NCI-H1694 (cell line): ENCODE measurements at regions not wholly inside any gene's neighbourhood (a gene's known extent, or its start where the extent isn't known, plus 50 kb on each side); places are given as distances from the start of the nearest gene placed in this dataset.

Experiments
- DNase-seq: peaks from one replicate; lab custom pipeline; 2025; lab: John Stamatoyannopoulos, UW

DNA sequence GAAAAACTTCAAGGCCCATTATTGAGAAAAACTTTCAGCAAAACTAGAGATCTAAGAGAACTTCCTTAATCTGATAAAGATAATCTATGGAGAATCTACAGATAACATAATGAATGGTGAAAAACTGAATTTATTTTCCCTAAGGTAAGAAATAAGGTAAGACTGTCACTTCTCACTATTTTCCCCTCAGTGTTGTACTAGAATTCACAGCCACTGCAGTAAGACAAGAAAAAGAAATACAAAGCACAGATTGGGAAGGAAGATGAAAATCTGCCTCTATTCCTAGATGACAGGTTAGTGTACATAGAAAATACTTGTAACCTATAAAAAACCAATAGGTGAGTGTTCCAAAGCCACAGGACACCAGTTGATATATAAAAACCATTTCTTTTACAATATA is 220.7 kb upstream of the SHH start:
- DNase-seq: no peak

DNA sequence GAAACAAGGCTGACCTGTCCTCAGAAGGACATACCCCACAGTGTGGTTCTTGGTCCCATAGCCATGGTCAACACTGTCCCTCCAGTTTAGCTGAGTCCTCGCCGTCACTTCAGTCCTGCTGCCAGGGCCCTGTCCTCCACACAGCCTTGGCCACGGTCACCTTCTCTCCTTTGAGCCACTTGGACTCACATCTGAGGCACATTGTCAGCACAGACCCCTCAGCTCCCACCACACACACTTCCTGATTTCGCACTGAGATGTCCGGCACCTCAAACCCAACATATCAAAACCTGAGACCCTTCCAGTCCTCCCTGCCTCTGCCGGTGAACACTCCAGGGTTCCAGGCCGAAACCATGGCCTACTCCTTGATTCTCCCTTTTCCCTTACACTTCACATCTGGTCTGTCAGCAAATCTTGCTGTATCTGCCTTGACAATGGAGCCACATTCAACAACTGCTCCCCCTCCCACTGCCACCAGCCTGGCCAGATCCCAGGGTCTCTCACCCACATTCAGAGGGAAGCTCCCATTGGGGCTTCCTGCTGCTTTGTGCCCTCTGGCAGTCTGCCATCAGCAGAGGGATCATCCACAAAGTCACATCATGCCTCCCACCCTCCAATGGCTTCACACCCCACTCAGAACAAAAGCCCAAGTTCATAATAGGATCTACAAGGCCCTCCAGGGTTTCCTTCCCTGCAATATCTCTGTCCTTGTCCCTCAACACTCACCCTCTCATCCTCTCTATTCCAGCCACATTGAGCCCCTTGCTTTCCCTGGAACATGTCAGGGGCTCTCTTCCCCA is 219.6 kb upstream of the SHH start:
- no peak for DNase-seq

DNA sequence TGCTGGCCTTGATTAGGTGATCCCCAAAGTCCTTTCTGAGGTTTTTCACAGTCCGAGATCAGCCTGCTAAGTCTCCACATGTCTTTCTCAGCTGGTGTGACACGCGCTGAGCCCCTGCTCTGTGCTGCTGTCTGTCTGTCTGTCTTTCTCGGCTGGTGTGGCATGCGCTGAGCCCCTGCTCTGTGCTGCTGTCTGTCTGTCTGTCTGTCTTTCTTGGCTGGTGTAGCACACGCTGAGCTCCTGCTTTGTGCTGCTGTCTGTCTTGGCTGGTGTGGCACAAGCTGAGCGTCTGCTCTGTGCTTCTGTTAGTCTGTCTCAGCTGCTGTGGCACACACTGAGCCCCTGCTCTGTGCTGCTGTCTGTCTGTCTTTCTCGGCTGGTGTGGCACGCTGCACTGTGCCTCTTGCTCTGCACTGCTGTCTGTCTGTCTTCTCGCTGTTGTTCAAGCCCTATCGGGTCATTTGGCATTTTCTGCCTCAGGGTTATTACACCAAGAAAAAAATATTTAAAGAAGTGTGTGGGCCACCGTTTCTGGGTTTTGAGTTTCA is 217.3 kb upstream of the SHH start:
- DNase-seq: no peak

DNA sequence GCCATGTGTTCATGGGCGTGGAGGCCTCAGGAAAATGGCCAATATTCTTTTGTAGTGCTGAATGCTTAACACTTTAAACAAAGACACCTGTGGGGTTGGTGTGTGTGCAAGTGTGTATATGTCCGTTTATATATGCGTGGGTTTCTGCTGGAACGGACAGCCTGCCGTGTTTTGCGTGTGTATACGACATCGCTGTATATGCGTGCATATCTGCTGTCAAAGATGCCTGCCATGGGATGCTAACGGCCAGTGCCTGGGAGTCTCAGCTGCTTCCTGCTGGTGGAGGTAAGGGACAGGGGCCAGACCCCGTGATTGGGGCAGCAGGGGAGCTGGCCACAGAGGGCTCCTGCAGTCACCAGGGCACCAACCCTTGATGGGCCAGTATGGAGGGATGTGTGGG is 216.3 kb upstream of the SHH start:
- no peak for DNase-seq

DNA sequence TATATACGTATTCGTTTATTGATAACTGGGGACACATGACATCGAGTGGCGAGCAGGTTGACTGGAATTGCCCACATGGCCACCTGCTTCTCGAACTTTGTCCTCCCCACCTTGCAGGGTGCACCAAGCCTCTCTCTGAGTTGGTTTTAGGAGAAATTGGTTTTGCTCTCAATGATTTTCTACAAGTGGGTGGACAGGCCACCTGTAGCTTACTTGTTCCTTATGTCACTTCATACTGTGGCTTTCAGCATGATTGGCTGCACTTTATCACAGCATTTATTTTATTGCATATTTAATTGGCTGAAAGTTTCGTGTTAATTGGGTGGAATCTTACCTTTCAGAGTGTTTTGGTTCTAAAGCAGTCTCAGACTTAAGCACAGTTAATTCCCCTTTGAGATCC is 215.6 kb upstream of the SHH start:
- no peak for DNase-seq

DNA sequence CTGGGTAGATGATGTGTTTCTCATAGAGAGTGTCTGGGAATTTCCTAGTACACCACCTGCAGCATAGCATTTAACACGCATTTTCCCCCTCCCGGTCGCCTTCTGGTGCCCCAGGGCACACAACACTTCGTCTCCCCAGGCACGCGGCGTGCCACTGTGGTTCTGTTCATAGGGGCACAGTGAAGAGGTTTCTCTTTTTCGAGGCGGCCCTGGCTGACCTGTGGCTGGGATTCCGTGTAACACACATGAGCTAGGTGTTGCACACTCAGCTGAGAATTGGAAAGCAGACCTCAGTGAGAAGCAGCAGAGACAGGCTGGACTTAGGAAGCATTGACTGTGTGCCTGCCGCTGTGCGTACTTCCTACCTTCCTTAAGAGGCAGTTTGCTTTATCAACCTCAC is 214.3 kb upstream of the SHH start:
- no peak for DNase-seq

DNA sequence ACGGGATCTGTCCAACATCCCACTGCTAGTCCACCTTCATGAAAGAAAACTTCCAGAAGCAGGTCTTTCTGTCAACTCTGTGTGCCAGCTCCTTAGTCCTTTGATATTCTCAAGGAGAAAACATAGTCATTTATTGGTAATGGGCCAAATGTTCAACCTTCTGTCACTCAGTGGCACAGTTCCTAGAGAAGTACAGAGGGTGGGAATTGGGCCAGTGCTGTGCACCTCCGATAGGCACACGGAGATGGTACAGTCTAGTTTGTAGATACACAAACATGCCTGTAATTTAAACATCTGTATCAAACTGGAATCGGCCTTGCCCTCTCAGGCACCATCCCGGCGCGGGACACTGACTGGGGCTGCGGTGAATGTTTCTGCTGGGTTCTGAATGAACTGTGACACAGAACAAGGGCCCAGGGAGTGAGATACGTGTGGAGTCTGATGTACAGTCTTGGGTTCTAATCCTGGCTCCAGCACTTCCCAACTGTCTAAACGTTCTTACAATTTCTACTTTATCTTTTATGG is 213.9 kb upstream of the SHH start:
- no peak for DNase-seq

DNA sequence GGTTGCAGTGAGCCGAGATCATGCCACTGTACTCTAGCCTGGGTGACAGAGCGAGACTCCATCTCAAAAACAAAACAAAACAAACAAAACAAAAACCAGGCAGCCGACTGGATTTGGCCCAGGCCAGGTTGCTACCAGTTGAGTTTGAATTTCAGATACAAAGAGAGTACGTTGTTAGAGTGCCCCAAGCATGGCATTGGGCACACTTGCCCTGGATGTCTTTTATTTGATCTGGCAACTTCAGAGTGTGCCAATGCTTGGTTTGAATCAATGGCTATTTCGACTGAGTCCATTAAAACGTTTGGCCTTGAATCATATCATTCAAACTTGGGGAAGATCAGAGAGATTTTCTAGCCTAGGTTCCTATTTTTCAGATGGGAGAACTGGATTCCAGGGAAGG is 213.4 kb upstream of the SHH start:
- DNase-seq: no peak

DNA sequence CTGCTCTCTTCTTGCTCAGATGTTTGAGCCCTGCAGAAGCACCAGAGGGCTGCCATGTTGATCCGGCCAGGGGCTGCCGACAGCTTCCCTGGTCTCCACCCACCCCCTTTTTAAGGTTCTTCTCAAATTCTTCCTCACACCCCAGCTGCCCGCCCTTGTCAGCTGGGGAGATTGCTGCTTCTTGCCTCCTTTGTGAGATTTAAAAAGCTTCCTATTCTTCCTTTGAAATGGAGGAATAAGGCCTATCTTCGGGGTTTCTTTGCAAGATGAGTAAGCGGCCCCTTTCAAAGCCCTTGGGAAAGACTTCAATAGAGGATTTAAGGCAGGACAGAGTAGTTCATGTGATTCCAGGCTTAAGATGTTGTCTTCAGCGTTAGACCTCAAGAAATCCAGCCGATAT is 211.9 kb upstream of the SHH start:
- DNase-seq: no peak

DNA sequence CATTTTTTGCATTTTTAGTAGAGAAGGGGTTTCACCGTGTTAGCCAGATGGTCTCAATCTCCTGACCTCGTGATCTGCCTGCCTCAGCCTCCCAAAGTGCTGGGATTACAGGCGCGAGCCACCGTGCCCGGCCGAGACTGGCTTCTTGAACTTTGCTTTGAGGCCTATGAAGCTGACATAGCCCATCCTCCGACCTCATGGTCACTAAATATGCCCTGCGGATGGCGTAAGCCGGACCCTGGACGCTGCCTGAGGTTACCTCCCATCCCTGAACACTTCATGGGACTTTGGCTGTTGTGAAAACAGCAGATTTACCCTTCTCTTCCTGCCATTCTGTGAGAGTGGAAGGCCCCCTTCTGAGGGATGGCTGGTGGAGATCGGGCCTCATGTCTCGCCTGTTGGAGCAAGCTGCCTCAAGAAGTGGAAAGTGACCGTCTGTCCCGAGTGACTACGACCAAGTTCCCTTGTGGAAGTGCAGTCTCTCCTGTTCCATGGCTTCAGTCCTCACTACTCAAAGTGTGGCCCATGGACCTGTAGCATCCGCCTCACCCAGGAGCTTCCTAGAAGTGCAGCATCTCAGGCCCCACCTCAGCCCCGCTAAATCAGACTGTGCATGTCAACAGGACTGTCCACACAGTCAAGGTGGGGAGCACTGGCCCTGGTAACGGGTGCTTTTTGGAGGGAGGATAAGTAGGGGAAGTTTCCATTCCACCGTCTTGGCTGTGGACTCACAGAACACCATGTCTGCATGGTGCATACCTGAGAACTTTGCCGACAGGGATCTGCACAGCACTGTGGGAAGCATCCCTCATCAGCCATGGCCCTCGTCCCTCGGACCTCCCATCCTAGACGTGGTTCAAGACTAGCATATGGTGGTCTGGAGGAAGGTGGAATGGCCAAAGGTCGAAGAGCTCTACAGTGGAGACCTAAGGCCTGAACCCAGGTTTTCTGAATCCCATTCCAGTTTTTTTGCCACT is 210.5 kb upstream of the SHH start:
- DNase-seq: no peak

DNA sequence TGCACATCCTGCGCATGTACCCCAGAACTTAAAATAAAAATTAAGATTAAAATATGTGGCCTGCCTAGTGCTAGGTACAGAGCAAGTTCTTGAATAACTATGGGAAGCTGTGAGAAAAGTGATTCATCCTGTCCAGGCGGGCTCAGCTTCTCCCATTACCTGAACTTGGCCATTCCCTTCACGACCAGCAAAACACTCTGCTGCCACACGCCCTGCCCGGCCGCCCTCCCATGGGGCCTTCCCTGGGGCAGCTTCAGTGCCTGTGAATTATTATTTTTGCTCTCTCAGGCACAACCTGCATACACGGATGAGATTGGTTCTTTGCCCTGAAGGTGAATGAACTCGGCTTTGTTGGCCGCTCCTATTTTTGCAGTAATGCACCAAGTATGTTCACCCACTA is 209.2 kb upstream of the SHH start:
- no peak for DNase-seq

DNA sequence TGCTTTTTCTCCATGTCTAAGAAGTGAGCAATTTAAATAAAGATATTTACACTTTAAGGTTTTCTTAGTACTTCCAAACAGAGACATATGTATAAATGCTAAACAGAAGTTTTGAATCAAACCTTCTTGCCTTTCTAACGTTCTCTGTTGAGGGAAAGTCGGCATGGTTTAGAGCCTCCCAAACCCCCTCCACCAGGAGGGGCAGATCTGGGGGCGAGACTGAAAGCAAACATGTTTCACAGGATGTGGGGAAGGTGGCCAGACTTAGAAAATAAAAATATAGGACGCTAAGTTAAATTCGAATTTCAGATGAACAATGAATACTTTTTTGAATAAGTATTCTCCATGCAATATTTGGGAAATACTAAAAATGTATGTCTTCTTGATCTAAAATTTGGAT is 208.3 kb upstream of the SHH start:
- no peak for DNase-seq

DNA sequence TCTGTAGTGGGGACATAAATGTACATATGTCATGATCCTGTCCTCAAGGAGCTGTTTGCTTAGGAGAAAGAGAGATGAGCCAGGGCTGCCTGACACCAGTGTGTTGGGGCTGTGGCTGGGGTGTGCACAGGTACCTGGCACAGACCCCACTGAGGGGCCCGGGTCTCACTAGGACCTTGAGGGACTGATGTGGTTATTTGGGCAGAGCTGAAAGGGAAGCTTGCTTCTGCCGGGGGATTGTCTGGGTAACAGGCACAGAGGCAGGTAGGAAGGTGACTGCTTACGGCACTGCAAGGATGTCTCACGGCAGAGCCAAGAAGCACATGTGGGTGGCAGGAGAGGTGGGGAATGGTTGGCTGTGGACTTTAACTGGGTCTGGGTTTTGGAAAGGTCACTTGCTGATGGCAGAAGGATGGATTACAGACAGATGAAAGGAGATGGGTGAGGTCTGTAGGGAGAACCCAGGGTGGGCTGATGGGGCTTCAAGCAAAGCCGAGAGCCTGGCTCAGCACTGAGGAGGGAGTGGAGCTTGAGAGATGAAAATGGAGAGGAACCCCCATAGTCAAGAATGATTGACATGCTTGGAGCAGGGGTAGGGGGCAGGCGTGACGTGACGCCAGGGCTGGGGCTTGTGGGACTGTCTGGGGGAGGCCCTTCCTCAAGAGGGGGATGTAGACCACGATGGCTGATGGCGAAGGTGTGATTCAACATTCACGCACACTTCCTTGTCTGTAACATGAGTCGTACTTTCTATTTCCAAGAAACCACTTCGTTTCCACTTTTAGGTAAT is 207.7 kb upstream of the SHH start:
- no peak for DNase-seq

DNA sequence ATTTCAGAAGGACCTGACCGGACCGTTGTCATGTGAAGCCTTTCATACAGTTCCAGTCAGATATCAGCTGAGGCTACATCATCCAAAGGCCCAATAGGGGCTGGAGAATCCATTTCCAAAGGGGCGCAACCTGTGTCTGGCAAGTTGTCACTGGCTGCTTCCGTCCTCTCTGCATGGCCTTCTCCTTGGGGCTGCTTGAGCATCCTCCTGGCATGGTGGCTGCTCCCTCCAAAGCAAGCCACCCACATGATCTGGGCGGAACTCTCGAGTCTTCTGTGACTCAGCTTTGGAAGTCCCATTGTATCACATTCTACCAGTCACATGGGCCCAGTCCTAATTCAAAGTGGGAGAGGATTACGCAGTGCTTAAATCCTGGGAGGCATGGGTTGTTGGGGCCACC is 207.0 kb upstream of the SHH start:
- DNase-seq: no peak

DNA sequence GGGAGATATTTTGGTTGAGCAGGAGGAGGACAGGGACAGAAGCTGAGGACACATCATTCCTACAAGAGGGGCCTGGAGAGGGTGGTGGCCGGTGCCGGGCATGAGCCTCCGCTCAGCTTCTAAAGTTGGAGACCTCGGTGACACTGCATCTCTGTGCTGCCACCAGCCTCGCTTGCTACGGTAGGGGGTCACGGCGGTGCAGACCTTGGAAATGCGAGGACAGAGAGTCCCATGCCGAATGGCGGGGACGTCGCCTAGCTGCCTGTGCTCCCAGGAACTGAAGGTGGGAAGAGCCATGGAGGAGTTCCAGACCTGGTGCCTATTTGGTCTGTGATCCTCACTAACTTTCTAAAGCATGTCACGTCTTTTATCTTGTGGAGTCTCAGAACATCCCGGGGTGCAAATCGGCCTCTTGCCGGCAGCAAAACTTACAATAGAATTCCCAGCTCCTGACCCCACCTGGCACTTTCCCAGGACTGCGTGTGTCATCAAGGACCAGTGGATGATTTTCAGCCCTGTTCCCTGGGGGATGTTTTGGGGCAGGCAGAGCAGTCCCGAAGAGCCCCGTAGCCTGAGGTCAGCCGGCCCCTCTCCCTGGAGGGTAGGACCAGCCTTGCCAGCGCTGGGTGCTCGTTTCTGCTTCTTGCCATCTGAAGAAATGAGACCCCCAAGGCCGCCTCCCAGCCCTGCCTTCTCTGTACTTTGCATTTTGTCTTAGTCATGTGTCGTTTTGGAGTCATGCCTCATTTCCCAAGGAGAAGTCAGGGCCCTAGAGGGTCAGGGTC is 205.8 kb upstream of the SHH start:
- DNase-seq: no peak

DNA sequence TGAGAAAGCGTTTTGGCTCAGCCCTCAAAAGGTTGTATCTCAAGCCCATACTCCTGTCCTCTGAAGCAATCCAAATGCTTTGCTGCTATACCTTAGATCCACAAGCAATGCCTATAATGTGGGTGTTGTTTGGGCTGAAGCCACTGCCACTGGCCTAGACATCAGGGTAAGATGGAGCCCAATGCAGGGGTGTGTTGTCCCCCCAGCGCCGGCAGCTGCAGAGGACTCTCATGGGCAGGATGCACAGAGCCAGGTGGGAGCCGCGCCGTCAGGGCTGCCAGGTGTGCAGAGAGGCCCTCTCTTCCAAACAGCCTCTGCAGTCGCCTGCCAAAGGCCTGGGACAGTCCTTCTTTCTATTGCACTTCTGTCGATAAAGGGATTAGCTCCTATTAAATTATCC is 205.2 kb upstream of the SHH start:
- DNase-seq: no peak

DNA sequence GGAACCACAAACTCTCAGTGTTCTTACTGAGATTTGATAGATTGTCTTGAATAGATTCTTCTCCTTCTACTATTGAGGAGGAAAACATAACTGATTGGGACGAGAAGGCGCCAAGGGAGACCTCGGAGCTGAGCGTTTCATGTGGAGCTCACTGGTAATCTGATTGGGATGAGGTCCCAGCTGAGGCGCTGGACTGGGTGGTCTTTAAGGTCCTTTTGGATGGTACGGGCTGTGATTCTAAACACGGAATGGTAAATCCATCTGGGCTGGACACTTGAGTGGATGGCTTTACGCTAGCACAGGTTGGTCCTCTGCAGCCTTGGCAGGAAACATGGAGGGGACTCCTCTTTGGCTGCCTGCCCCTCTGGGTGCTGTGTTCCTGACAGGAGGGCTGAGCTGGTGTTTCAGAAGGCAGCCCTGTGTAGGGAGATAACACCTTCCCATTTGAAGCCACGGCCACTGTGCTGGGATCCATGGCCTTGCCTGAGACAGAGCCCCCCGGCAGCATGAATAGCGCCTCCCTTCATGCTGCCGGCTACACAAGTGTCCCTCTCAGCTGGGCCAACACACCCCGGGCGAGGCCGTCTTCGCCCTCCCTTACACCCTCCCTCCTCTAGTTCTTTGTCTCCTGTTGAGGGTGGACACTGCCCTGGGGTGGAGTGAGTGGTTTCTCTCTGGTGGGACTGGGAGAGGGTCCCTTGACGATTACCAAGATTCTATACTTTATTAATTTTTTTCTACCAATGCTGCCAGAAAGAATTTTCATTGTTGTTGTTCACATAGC is 203.2 kb upstream of the SHH start:
- DNase-seq: no peak

DNA sequence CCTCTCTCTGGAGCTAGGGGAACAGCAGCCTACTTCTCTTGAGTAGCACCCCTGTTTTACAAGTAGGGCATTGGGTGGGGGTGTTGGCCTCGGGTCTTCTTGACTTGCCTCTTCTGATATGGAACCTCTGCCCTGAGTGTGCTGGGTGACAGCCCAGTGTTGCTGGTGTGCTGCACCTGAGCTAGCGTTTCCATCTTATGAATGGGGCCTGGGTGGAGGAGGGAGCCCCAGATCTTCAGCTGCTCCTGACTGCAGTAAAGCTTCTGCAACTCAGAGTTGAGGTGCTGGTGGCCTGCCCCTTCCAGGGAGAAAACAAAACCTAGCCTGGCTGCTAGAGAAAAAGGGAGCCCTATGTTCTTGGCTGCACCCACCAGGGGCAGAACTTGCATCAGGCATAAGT is 202.5 kb upstream of the SHH start:
- DNase-seq: no peak

DNA sequence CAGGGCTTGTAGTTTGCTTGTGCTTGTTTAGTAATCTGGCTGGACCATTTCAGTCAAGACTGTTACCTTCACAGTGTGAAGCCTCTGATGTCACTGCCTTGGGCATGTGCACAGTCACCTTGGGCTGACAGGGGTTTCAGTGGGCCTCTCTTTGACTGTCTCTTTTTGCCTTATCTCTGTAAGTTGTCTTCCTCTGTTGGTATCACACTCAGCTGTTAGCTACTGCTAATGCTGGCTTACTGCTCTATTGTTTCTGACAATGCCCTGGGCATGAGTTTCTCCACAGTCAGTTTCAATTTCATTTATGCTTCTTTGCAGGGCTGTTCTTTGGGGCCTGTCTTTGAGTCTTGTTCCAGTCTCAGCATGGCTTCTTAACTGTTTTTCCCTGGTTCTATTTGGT is 201.9 kb upstream of the SHH start:
- DNase-seq: no peak

DNA sequence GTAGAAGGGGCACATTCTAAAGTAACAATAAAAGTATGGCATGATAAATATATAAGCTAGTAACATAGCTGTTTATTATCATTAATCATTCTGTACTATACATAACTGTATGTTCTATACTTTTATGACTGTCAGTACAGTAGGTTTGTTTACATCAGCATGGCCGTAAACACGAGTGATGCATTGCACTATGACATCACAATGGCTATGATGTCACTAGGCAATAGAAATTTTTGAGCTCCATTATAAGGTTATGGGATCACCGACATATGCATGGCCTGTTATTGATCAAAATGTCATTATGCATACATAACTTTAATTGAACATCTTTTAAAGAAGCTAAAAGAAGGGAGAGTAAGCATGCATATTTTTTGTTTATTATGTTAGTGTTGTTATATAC is 200.1 kb upstream of the SHH start:
- DNase-seq: no peak
